Keratinocyte (primary cell): ENCODE measurements at regions not wholly inside any gene's neighbourhood (a gene's known extent, or its start where the extent isn't known, plus 50 kb on each side); places are given as distances from the start of the nearest gene placed in this dataset.

ENCODE experiments used
- DNase-seq: peaks from one replicate; pipeline ENCODE4 v3.0.0-alpha.2; 2011; ENCODE audit warnings: low read depth, missing footprints, low spot score
- FAIRE-seq: peaks from 2 replicates; lab custom pipeline; 2011; peaks lifted over from hg19 to GRCh38; lab: Jason Lieb, UNC
- H2AFZ ChIP-seq: 2 replicates; pipeline ENCODE4 v1.6.0; 2012; ENCODE audit warnings: low read length, control low read depth, inconsistent platforms; ENCODE audit not compliant: control insufficient read depth
- H3K27ac ChIP-seq: 2 replicates; pipeline ENCODE4 v1.5.1; 2011; ENCODE audit warnings: low read length; ENCODE audit not compliant: control insufficient read depth, insufficient read depth
- H3K27me3 ChIP-seq: 3 replicates; pipeline ENCODE4 v1.6.0; 2011; ENCODE audit warnings: low read length; ENCODE audit not compliant: control insufficient read depth, insufficient read depth; ENCODE audit errors: extremely low read depth
- H3K36me3 ChIP-seq, 2 experiments: 2 replicates in 1 of 2; 3 replicates in 1 of 2; pipeline ENCODE4 v1.5.1; 2011; ENCODE audit warnings: low read length in 2 of 2, mild to moderate bottlenecking in 1 of 2; ENCODE audit not compliant: control insufficient read depth in 2 of 2, insufficient read depth in 2 of 2; ENCODE audit errors: extremely low read depth in 1 of 2
- H3K4me1 ChIP-seq: 3 replicates; pipeline ENCODE4 v1.5.1; 2011; ENCODE audit warnings: low read length; ENCODE audit not compliant: control insufficient read depth, insufficient read depth; ENCODE audit errors: extremely low read depth
- H3K4me2 ChIP-seq: 3 replicates; pipeline ENCODE4 v1.6.0; 2011; ENCODE audit warnings: low read depth, low read length; ENCODE audit not compliant: control insufficient read depth, insufficient read depth; ENCODE audit errors: extremely low read depth
- H3K4me3 ChIP-seq, 3 experiments: fragments of 200-600 bp in 1 of 3; sonication (generic) in 1 of 3; 2 replicates in 2 of 3; 3 replicates in 1 of 3; pipeline ENCODE4 v1.5.1; 2011 to 2016; ENCODE audit warnings: low read length in 3 of 3, mild to moderate bottlenecking in 3 of 3, control low read depth in 2 of 3, inconsistent platforms in 1 of 3, low read depth in 1 of 3, mixed read lengths in 1 of 3, mixed run types in 1 of 3, moderate library complexity in 1 of 3; ENCODE audit not compliant: control insufficient read depth in 2 of 3, insufficient read depth in 2 of 3; ENCODE audit errors: extremely low read depth in 1 of 3
- H3K79me2 ChIP-seq: 2 replicates; pipeline ENCODE4 v1.6.0; 2012; ENCODE audit warnings: low read length; ENCODE audit not compliant: control insufficient read depth, insufficient read depth
- H3K9ac ChIP-seq: 3 replicates; pipeline ENCODE4 v1.6.0; 2011; ENCODE audit warnings: low read length; ENCODE audit not compliant: control insufficient read depth, insufficient read depth; ENCODE audit errors: extremely low read depth
- H3K9me1 ChIP-seq: 3 replicates; pipeline ENCODE4 v1.6.0; 2011; ENCODE audit warnings: low read length; ENCODE audit not compliant: control insufficient read depth, insufficient read depth; ENCODE audit errors: extremely low read depth
- H3K9me3 ChIP-seq: 2 replicates; pipeline ENCODE4 v1.5.1; 2012; ENCODE audit warnings: low read depth, low read length; ENCODE audit not compliant: control insufficient read depth
- H4K20me1 ChIP-seq: 3 replicates; pipeline ENCODE4 v1.6.0; 2011; ENCODE audit warnings: low read length; ENCODE audit not compliant: control insufficient read depth, insufficient read depth; ENCODE audit errors: extremely low read depth
- CTCF ChIP-seq, 3 experiments: IDR thresholded peaks in 1 of 3; conservative IDR thresholded peaks in 1 of 3; optimal IDR thresholded peaks in 1 of 3; 2 replicates in 2 of 3; 3 replicates in 1 of 3; pipeline versions ENCODE3 to v1.5.1; 2011; ENCODE audit warnings: low read length in 3 of 3, mild to moderate bottlenecking in 3 of 3, moderate library complexity in 2 of 3, control low read depth in 1 of 3, inconsistent platforms in 1 of 3; ENCODE audit not compliant: insufficient read depth in 2 of 3; ENCODE audit errors: extremely low read depth in 1 of 3
- EZH2 ChIP-seq: IDR thresholded peaks from one replicate; pipeline ENCODE4 v1.6.1; 2012; ENCODE audit warnings: inconsistent platforms, mild to moderate bottlenecking, low read length, moderate library complexity
- dilution Hi-C: fragments of 300-500 bp; cut with MboI; formaldehyde crosslinking; loops from one replicate; pipeline ENCODE4 v1.7.0; 2020; ENCODE audit warnings: low sequenced_read_pairs; ENCODE audit not compliant: extremely low pct_ligation_motif_present

GRCh38 chr20:60598528-60598927 lies 640.3 kb downstream of the CDH26 start:
- Histone ChIP-seq H3K4me1 (no peaks in the 10 kb centered on the region), H3K9ac (no peak overlapping the region), H2AFZ (no peak overlapping the region), H3K4me3 (no peak overlapping the region), H3K9me1 (no peaks in the 10 kb centered on the region), H4K20me1 (no peaks in the 10 kb centered on the region), H3K36me3 (no peaks in the 10 kb centered on the region), H3K9me3 (no peaks in the 10 kb centered on the region), H3K4me2 (no peak overlapping the region), H3K79me2 (no peaks in the 10 kb centered on the region), H3K27ac (no peak overlapping the region), H3K27me3 (no peaks in the 10 kb centered on the region)
- no peak for TF ChIP-seq CTCF (optimal IDR thresholded peaks at IDR 0.05 in 1 of 3, IDR thresholded peaks at IDR 0.05 in 1 of 3, conservative IDR thresholded peaks at IDR 0.05 in 1 of 3; ENCODE audit: extremely low read depth in 1 of 3, insufficient read depth in 2 of 3, low read length in 3 of 3)
- no peak for TF ChIP-seq EZH2
- FAIRE-seq (no peak), DNase-seq (no peak)
- dilution Hi-C loops = no loop called here

DNA sequence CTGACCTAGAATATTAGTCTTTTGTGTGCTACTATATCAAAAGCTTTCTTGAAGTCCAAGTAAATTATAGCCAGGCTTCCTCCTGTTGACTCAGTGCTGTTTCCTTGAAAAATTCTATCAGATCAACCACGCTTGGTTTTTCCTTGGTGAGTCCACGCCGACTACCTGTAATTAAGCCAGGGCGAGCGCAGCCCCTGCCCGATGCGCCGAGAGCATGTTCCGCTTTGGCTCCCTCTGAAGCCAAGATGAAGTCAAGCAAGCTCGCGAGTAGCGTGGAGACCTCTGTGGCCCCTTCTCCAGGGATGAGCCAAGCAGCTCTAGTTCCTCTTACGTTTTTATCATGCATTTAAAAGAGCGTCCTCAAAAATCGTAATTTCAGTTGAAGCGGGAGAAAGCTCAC lies 641.2 kb downstream of the CDH26 start:
- Histone ChIP-seq H3K27ac (no peak overlapping the region), H3K4me1 (no peaks in the 10 kb centered on the region), H3K9me3 (no peaks in the 10 kb centered on the region), H3K27me3 (no peaks in the 10 kb centered on the region), H3K9ac (no peak overlapping the region), H3K4me2 (no peak overlapping the region), H3K4me3 (no peak overlapping the region), H3K79me2 (no peaks in the 10 kb centered on the region), H2AFZ (no peak overlapping the region), H3K36me3 (no peaks in the 10 kb centered on the region), H4K20me1 (no peaks in the 10 kb centered on the region), H3K9me1 (no peaks in the 10 kb centered on the region)
- TF ChIP-seq CTCF (optimal IDR thresholded peaks at IDR 0.05 in 1 of 3, IDR thresholded peaks at IDR 0.05 in 1 of 3, conservative IDR thresholded peaks at IDR 0.05 in 1 of 3; ENCODE audit: extremely low read depth in 1 of 3, insufficient read depth in 2 of 3, low read length in 3 of 3) (no peak), EZH2 (no peak)
- dilution Hi-C loops = no loop called here
- FAIRE-seq (no peak), DNase-seq (no peak)
